Kidney epithelial cell (primary cell): ENCODE measurements at regions not wholly inside any gene's neighbourhood (a gene's known extent, or its start where the extent isn't known, plus 50 kb on each side); places are given as distances from the start of the nearest gene placed in this dataset.

Experiments used
- DNase-seq: peaks from one replicate; pipeline ENCODE4 v3.0.0-alpha.2; 2010; ENCODE audit warnings: low read depth
- H3K27me3 ChIP-seq: 2 replicates; pipeline ENCODE4 v1.6.0; 2011; ENCODE audit warnings: low read length; ENCODE audit not compliant: control insufficient read depth, insufficient read depth
- H3K36me3 ChIP-seq: 2 replicates; pipeline ENCODE4 v1.5.1; 2011; ENCODE audit warnings: low read length; ENCODE audit not compliant: control insufficient read depth, insufficient read depth
- H3K4me3 ChIP-seq: 2 replicates; pipeline ENCODE4 v1.5.1; 2011; ENCODE audit warnings: low read depth, mild to moderate bottlenecking, control low read depth, low read length
- TF ChIP-seq, protein P1 (sequence below): IDR thresholded peaks from 2 replicates; pipeline ENCODE4 v1.5.1; 2011; ENCODE audit warnings: mild to moderate bottlenecking, moderate library complexity, low read length, control low read depth, inconsistent platforms; ENCODE audit not compliant: insufficient read depth, poor library complexity, severe bottlenecking

DNA sequence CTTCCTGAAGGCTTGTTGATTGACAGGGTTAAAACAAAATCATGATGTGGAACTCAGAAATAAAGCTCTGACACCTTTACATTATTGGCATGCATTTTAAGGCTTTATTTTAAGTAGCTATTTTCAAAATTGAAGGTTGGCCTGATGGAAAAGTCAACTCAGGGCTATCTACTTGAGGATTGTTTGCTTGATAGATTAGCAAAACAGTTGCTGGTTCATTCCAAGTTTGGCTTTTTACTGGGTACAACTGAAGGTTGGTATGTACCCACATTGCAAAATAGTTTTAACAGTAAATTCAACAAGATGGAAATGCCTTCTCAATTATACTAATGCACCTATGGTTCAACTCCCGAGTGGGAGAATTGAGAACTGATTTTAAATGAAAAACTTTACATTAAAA, 161.8 kb upstream of the ELL2 start:
- DNase-seq: no peak
- TF ChIP-seq, protein P1, sequence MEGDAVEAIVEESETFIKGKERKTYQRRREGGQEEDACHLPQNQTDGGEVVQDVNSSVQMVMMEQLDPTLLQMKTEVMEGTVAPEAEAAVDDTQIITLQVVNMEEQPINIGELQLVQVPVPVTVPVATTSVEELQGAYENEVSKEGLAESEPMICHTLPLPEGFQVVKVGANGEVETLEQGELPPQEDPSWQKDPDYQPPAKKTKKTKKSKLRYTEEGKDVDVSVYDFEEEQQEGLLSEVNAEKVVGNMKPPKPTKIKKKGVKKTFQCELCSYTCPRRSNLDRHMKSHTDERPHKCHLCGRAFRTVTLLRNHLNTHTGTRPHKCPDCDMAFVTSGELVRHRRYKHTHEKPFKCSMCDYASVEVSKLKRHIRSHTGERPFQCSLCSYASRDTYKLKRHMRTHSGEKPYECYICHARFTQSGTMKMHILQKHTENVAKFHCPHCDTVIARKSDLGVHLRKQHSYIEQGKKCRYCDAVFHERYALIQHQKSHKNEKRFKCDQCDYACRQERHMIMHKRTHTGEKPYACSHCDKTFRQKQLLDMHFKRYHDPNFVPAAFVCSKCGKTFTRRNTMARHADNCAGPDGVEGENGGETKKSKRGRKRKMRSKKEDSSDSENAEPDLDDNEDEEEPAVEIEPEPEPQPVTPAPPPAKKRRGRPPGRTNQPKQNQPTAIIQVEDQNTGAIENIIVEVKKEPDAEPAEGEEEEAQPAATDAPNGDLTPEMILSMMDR: no peak
- H3K27me3 ChIP-seq: no peaks in the 10 kb centered on the region
- H3K4me3 ChIP-seq: no peak overlapping the region
- H3K36me3 ChIP-seq: no peaks in the 10 kb centered on the region

DNA sequence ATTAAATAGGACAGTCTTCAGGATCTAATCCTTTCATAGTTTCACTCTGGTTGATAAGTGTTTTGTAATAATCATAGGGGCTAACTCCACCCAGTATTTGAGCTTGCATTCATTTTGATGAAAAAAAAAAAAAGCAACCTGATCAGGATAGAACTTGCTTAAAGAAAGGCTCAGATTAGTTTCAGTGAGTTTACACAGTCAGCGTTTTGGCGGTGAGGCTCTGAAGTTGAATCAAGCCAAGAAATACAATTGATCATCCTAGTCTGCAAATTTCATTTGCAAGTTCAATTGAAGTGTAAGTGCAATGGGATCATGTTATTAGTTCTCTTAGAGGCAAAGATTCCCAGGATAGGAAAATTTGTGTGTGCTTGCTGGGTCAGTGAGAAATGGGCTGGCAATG, 159.7 kb upstream of the ELL2 start:
- Histone ChIP-seq H3K4me3 (no peak overlapping the region), H3K27me3 (no peaks in the 10 kb centered on the region), H3K36me3 (no peaks in the 10 kb centered on the region)
- TF ChIP-seq, protein P1: no peak
- no peak for DNase-seq

DNA sequence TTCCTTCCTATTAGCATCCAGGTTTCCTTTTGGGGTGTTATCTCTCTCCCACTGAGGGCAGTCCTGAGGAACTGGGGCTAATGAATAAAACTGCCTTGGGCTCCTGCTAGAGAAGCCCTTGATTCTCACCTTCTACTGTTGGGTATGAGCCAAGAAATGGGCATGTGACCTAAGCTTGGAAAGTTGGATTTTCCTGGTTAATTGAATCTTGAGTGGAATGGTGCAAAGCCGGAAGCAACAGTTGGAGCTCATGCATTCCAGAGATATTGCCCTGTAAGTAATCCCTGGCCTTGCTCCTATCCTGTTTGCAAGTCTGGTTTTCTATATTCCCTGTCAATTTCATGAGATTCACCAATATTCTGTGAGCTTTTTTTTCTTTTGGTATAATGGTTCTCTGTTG, 158.5 kb upstream of the ELL2 start:
- no peak for DNase-seq
- Histone ChIP-seq H3K4me3 (no peak overlapping the region), H3K36me3 (no peaks in the 10 kb centered on the region), H3K27me3 (no peaks in the 10 kb centered on the region)
- TF ChIP-seq, protein P1: no peak

DNA sequence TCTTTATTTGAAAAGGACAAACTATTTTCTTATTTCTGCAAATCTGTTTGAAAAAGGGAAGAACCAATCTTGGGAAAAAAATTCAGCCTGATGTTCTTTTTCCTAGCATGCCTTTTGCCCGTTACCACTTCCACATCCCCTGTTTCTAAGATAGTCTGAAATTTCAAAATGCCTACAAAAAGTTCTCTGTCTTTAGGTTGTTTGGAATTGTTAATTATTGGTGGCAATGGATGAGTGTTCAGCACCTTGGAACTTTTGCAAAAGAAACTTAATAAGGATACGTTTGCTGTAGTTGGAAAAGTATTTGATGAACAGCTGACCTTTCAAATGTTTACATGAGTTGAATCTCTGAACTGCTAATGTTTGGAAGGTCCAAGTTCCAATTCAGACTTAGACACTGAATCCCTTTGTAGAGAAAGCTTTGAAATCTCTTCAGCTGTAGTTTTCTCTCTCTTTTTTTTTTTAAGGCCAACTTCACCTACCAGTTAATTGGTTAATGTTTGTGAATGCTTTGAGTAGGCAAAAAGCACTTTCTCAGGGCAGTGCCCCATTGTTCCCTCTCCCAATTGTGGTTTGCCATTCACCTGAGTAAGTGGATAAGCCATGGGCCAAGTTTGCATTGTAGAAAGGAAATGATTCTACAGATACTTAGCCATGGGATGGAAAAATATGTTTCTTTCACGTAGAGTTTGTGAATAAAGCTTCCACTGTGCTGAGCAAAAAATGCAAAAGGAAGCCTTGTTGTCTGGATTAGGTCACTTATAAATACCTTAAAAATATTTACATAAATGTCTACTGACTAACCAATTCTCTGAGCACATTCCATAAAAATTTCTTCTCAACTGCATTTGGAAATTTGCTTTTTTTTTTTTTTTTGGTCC, 156.4 kb upstream of the ELL2 start:
- no peak for DNase-seq
- Histone ChIP-seq H3K27me3 (no peaks in the 10 kb centered on the region), H3K36me3 (no peaks in the 10 kb centered on the region), H3K4me3 (no peak overlapping the region)
- TF ChIP-seq, protein P1: no peak

DNA sequence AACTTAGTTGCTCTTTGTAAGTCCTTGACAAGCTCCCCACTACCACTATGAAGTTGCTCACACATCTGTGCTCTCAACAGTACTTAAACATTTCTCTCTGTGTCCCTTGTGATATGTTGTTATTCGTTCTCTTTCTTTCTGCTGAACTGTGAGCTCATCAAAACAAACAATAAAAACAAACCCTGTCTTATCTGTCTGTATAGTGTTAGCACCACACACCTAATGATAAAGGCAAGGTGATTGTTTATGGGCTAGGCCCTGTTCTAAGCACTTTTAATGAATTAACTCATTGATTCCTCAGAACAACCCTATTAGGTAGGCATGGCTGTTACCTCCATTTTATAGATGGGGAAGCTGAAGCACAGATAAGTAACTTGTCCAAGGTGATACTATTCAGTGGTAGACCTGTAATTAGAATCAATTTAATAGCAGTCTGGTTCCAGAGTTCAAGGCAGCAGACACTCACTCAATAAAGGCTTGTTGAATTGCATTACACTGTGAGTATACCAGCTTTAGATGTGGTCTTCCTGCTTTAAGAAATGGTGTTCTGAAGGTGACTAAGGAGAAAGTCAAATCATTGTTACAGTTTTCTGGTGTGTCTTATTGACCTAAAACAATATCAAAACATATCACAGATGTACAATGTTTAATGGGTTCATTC, 153.6 kb upstream of the ELL2 start:
- H3K27me3 ChIP-seq: no peaks in the 10 kb centered on the region
- TF ChIP-seq, protein P1: no peak
- H3K4me3 ChIP-seq: no peak overlapping the region
- H3K36me3 ChIP-seq: no peaks in the 10 kb centered on the region
- DNase-seq: no peak
